Activated B cell treated with CpG ODN at 0.5 μM for 24 hours (primary cell): ENCODE measurements at regions not wholly inside any gene's neighbourhood (a gene's known extent, or its start where the extent isn't known, plus 50 kb on each side); places are given as distances from the start of the nearest gene placed in this dataset.

Experiments used
- ATAC-seq: fragments of 200-7000 bp; cut with Tn5 transposase; one replicate; pipeline ENCODE4 v1.10.0; 2021; ENCODE audit warnings: low read depth, mild to moderate bottlenecking, moderate library complexity
- CTCF ChIA-PET: fragments of 350-600 bp; sonication (Branson Sonifier 250); formaldehyde crosslinking; loops from one replicate; lab custom pipeline; 2021; ENCODE audit warnings: antibody characterized with exemption; lab: Charles Lee
- POLR2A ChIA-PET: fragments of 350-600 bp; sonication (Branson Sonifier 250); formaldehyde crosslinking; loops from one replicate; lab custom pipeline; 2021; ENCODE audit warnings: antibody characterized with exemption; lab: Charles Lee
- DNase-seq: peaks from one replicate; pipeline ENCODE4 v3.0.0; 2022
- H3K27ac Mint-ChIP-seq: one replicate; pipeline ENCODE4 v1.8.0; 2020; ENCODE audit warnings: mixed read lengths
- H3K27me3 Mint-ChIP-seq: one replicate; pipeline ENCODE4 v1.8.0; 2021; ENCODE audit warnings: mixed read lengths
- H3K36me3 Mint-ChIP-seq: one replicate; pipeline ENCODE4 v1.8.0; 2021; ENCODE audit warnings: low read depth, mixed read lengths
- H3K4me1 Mint-ChIP-seq: one replicate; pipeline ENCODE4 v1.8.0; 2021; ENCODE audit warnings: mixed read lengths
- H3K4me3 Mint-ChIP-seq: one replicate; pipeline ENCODE4 v1.8.0; 2020; ENCODE audit warnings: mild to moderate bottlenecking, mixed read lengths
- H3K9me3 Mint-ChIP-seq: one replicate; pipeline ENCODE4 v1.8.0; 2020; ENCODE audit warnings: mixed read lengths
- intact Hi-C: fragments of 100-400 bp; cut with micrococcal nuclease; formaldehyde crosslinking; loops from one replicate; pipeline ENCODE4 v1.15.1; 2024
- TF ChIP-seq, protein P1 (sequence below): fragments of 200-600 bp; IDR thresholded peaks from one replicate; pipeline ENCODE4 v1.8.0; 2022; ENCODE audit warnings: antibody characterized with exemption, mild to moderate bottlenecking

DNA sequence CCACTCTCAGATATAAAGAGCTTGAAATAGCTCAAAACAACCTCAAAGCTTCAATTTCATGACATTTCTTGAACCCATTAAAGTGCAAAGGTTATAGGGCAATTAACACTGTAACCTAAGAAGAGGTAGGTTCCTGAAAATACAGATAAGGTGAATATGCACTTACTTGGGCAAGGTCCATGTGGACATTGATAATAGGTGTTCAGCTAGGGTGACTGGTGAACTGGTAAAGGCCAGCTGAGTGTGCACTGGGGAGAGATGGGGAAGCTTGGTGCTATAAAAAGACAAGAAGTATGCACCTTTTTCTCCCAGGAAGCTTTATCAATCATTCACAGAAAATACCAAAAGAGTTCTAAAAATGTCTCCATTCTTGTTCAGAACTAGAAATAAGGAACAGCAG is 418.6 kb downstream of the SLC16A7 start:
- Mint-ChIP-seq H3K36me3 (no peaks in the 10 kb centered on the region), H3K4me3 (no peak overlapping the region), H3K27me3 (no peaks in the 10 kb centered on the region), H3K27ac (no peak overlapping the region), H3K4me1 (no peaks in the 10 kb centered on the region), H3K9me3 (peaks cover 2% of the 10 kb centered on the region)
- DNase-seq (no peak), ATAC-seq (no peak)
- ChIA-PET POLR2A (no interaction called here), CTCF (no interaction called here)
- intact Hi-C loops, result no loop called here
- TF ChIP-seq, protein P1, sequence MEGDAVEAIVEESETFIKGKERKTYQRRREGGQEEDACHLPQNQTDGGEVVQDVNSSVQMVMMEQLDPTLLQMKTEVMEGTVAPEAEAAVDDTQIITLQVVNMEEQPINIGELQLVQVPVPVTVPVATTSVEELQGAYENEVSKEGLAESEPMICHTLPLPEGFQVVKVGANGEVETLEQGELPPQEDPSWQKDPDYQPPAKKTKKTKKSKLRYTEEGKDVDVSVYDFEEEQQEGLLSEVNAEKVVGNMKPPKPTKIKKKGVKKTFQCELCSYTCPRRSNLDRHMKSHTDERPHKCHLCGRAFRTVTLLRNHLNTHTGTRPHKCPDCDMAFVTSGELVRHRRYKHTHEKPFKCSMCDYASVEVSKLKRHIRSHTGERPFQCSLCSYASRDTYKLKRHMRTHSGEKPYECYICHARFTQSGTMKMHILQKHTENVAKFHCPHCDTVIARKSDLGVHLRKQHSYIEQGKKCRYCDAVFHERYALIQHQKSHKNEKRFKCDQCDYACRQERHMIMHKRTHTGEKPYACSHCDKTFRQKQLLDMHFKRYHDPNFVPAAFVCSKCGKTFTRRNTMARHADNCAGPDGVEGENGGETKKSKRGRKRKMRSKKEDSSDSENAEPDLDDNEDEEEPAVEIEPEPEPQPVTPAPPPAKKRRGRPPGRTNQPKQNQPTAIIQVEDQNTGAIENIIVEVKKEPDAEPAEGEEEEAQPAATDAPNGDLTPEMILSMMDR, result no peak

- intact Hi-C loops, result no loop called here
- POLR2A ChIA-PET, result no interaction called here
- TF ChIP-seq, protein P1, result no peak
- Mint-ChIP-seq H3K36me3 (no peaks in the 10 kb centered on the region), H3K9me3 (peaks cover 5% of the 10 kb centered on the region), H3K27ac (no peak overlapping the region), H3K27me3 (no peaks in the 10 kb centered on the region), H3K4me1 (no peaks in the 10 kb centered on the region), H3K4me3 (no peak overlapping the region)
- no peak for DNase-seq
- CTCF ChIA-PET, result no interaction called here
- ATAC-seq, result no peak
Measured at GRCh38 chr12:60020068-60020467, 424.2 kb downstream of the SLC16A7 start.

- ChIA-PET POLR2A (no interaction called here), CTCF (no interaction called here)
- ATAC-seq (no peak), DNase-seq (no peak)
- H3K9me3 Mint-ChIP-seq, result peaks cover 5% of the 10 kb centered on the region
- no peaks in the 10 kb centered on the region for H3K36me3 Mint-ChIP-seq
- intact Hi-C loops, result no loop called here
- TF ChIP-seq, protein P1, result no peak
- no peaks in the 10 kb centered on the region for H3K4me1 Mint-ChIP-seq
- no peak overlapping the region for H3K4me3 Mint-ChIP-seq
- H3K27ac Mint-ChIP-seq, result no peak overlapping the region
- no peaks in the 10 kb centered on the region for H3K27me3 Mint-ChIP-seq
Measured at GRCh38 chr12:60021235-60021634, 425.4 kb downstream of the SLC16A7 start.

- ATAC-seq (no peak), DNase-seq (no peak)
- no peaks in the 10 kb centered on the region for H3K27me3 Mint-ChIP-seq
- CTCF ChIA-PET, result no interaction called here
- no peak overlapping the region for H3K4me3 Mint-ChIP-seq
- TF ChIP-seq, protein P1, result no peak
- intact Hi-C loops, result no loop called here
- POLR2A ChIA-PET, result no interaction called here
- H3K27ac Mint-ChIP-seq, result no peak overlapping the region
- peaks cover 6% of the 10 kb centered on the region for H3K9me3 Mint-ChIP-seq
- H3K4me1 Mint-ChIP-seq, result no peaks in the 10 kb centered on the region
- no peaks in the 10 kb centered on the region for H3K36me3 Mint-ChIP-seq
Measured at GRCh38 chr12:60027266-60027665, 431.4 kb downstream of the SLC16A7 start.

DNA sequence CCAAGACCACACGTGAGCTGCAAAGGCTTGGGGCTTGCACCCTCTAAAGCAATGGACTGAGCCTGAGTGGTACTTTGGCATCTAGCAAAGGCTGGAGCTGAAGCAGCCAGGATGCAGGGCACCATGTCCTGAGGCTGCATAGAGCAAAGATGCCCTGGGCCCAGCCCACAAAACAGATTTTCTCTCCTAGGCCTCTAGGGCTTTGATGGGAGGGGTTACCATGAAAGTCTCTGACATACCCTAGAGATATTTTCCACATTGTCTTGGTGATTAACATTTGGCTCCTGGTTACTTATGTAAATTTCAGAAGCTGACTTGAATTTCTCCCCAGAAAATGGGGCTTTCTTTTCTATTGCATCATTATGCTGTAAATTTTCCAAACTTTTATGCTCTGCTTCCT is 438.3 kb downstream of the SLC16A7 start:
- no peak overlapping the region for H3K4me3 Mint-ChIP-seq
- intact Hi-C loops, result no loop called here
- peaks cover 15% of the 10 kb centered on the region for H3K9me3 Mint-ChIP-seq
- no peaks in the 10 kb centered on the region for H3K4me1 Mint-ChIP-seq
- H3K36me3 Mint-ChIP-seq, result no peaks in the 10 kb centered on the region
- POLR2A ChIA-PET, result no interaction called here
- H3K27ac Mint-ChIP-seq, result no peak overlapping the region
- CTCF ChIA-PET, result no interaction called here
- ATAC-seq, result no peak
- no peaks in the 10 kb centered on the region for H3K27me3 Mint-ChIP-seq
- TF ChIP-seq, protein P1, result no peak
- no peak for DNase-seq
